Gastroesophageal sphincter (tissue), 4 donors: ENCODE measurements at regions not wholly inside any gene's neighbourhood (a gene's known extent, or its start where the extent isn't known, plus 50 kb on each side); places are given as distances from the start of the nearest gene placed in this dataset.

Source experiments
- ATAC-seq: fragments of 150-250 bp; one replicate; pipeline ENCODE4 v1.9.1; 2016; ENCODE audit warnings: mild to moderate bottlenecking, moderate library complexity
- H3K27ac ChIP-seq, 4 donors: fragments of 200-600 bp; sonication (generic) in 3 of 4; 1 replicate in 3 of 4; 2 replicates in 1 of 4; pipeline ENCODE4 v1.5.1; 2016 to 2019
- H3K27me3 ChIP-seq: fragments of 200-600 bp; sonication (generic); one replicate; pipeline ENCODE4 v1.5.1; 2019
- H3K36me3 ChIP-seq, 2 donors: fragments of 200-600 bp; sonication (generic); one replicate each; pipeline ENCODE4 v1.5.1; 2019; ENCODE audit warnings: control low read depth in 1 of 2
- H3K4me1 ChIP-seq, 3 donors: fragments of 200-600 bp; sonication (generic); 1 replicate in 2 of 3; 2 replicates in 1 of 3; pipeline ENCODE4 v1.5.1; 2016 to 2019; ENCODE audit warnings: control low read depth in 2 of 3
- H3K4me3 ChIP-seq, 2 donors: fragments of 200-600 bp; sonication (generic); one replicate each; pipeline ENCODE4 v1.5.1; 2019; ENCODE audit warnings: mild to moderate bottlenecking in 1 of 2, moderate library complexity in 1 of 2
- H3K9me3 ChIP-seq, 3 donors: fragments of 200-600 bp; sonication (generic); one replicate each; pipeline ENCODE4 v1.5.1; 2017 to 2019; ENCODE audit warnings: control low read depth in 2 of 3
- EP300 ChIP-seq: sonication (generic); formaldehyde crosslinking; IDR thresholded peaks from one replicate; pipeline ENCODE4 v1.6.1; 2017; ENCODE audit warnings: antibody characterized with exemption, mild to moderate bottlenecking
- POLR2A ChIP-seq, 2 donors: fragments of 450-650 bp; IDR thresholded peaks; one replicate each; pipeline ENCODE4 v1.6.1; 2017; ENCODE audit warnings: antibody characterized with exemption in 2 of 2, mild to moderate bottlenecking in 2 of 2, moderate library complexity in 1 of 2
- POLR2AphosphoS5 ChIP-seq: sonication (generic); formaldehyde crosslinking; IDR thresholded peaks from one replicate; pipeline ENCODE4 v1.6.1; 2017; ENCODE audit warnings: antibody characterized with exemption
- WGBS, 2 donors: methylation state at CpG; one replicate each; pipeline ENCODE4 v1.1.5; 2018; ENCODE audit warnings: low coverage in 1 of 2; 5-methylcytosine and 5-hydroxymethylcytosine counted together
- TF ChIP-seq, protein P1 (sequence below), 4 experiments: fragments of 200-600 bp in 2 of 4; fragments of 450-650 bp in 2 of 4; sonication (generic) in 1 of 4; IDR thresholded peaks; one replicate each; pipeline ENCODE4 v1.5.1; 2017 to 2019; ENCODE audit warnings: antibody characterized with exemption in 4 of 4, mild to moderate bottlenecking in 2 of 4, moderate library complexity in 2 of 4

- ATAC-seq, result no peak
Observed at GRCh38 chr2:195472501-195473234, 184.4 kb upstream of the SLC39A10 start.

GRCh38 chr2:195471807-195472206 is 185.2 kb upstream of the SLC39A10 start:
- WGBS, 2 donors, result 71 to 76% methylated on average over 3 to 4 of the region's 4 CpGs
- no peak for ATAC-seq
- TF ChIP-seq POLR2AphosphoS5, result no peak
- no peak for TF ChIP-seq EP300
- TF ChIP-seq, protein P1, sequence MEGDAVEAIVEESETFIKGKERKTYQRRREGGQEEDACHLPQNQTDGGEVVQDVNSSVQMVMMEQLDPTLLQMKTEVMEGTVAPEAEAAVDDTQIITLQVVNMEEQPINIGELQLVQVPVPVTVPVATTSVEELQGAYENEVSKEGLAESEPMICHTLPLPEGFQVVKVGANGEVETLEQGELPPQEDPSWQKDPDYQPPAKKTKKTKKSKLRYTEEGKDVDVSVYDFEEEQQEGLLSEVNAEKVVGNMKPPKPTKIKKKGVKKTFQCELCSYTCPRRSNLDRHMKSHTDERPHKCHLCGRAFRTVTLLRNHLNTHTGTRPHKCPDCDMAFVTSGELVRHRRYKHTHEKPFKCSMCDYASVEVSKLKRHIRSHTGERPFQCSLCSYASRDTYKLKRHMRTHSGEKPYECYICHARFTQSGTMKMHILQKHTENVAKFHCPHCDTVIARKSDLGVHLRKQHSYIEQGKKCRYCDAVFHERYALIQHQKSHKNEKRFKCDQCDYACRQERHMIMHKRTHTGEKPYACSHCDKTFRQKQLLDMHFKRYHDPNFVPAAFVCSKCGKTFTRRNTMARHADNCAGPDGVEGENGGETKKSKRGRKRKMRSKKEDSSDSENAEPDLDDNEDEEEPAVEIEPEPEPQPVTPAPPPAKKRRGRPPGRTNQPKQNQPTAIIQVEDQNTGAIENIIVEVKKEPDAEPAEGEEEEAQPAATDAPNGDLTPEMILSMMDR (IDR thresholded peaks at IDR 0.05), result no peak
- TF ChIP-seq POLR2A (IDR thresholded peaks at IDR 0.05), result no peak

More at GRCh38 chr2:195472501-195473234, 184.4 kb upstream of the SLC39A10 start:
- Histone ChIP-seq H3K27ac (no peak overlapping the region), H3K4me3 (no peak overlapping the region), H3K27me3 (no peaks in the 10 kb centered on the region), H3K4me1 (no peaks in the 10 kb centered on the region), H3K36me3 (no peaks in the 10 kb centered on the region), H3K9me3 (peaks cover 0 to under 1% (median 0%) of the 10 kb centered on the region in 3 donors)
- TF ChIP-seq EP300 (no peak), POLR2AphosphoS5 (no peak), POLR2A (IDR thresholded peaks at IDR 0.05) (no peak)
- TF ChIP-seq, protein P1 (IDR thresholded peaks at IDR 0.05), result no peak
- WGBS, 2 donors, result 62 to 85% methylated on average over 3 of the region's 3 CpGs

GRCh38 chr2:195471163-195471562 is 185.9 kb upstream of the SLC39A10 start:
- H3K4me3 ChIP-seq, result no peak overlapping the region
- 65 to 76% methylated on average over 2 of the region's 2 CpGs for WGBS, 2 donors

More at GRCh38 chr2:195471807-195472206, 185.2 kb upstream of the SLC39A10 start:
- H3K36me3 ChIP-seq, result no peaks in the 10 kb centered on the region
- no peak overlapping the region for H3K4me3 ChIP-seq
- H3K27me3 ChIP-seq, result no peaks in the 10 kb centered on the region
- no peak overlapping the region for H3K27ac ChIP-seq
- H3K4me1 ChIP-seq, result no peaks in the 10 kb centered on the region
- H3K9me3 ChIP-seq, result peaks cover 0 to 9% (median 0%) of the 10 kb centered on the region in 3 donors

GRCh38 chr2:195470622-195471021 is 186.4 kb upstream of the SLC39A10 start:
- no peak for ATAC-seq
- H3K4me1 ChIP-seq, result no peaks in the 10 kb centered on the region
- peaks cover 0 to 15% (median 0%) of the 10 kb centered on the region in 3 donors for H3K9me3 ChIP-seq
- TF ChIP-seq POLR2AphosphoS5 (no peak), POLR2A (IDR thresholded peaks at IDR 0.05) (no peak)
- TF ChIP-seq, protein P1 (IDR thresholded peaks at IDR 0.05), result no peak
- H3K27ac ChIP-seq, result no peak overlapping the region
- H3K27me3 ChIP-seq, result no peaks in the 10 kb centered on the region
- no peaks in the 10 kb centered on the region for H3K36me3 ChIP-seq
- no peak overlapping the region for H3K4me3 ChIP-seq

More at GRCh38 chr2:195471163-195471562, 185.9 kb upstream of the SLC39A10 start:
- H3K9me3 ChIP-seq, result peaks cover 0 to 15% (median 0%) of the 10 kb centered on the region in 3 donors
- no peaks in the 10 kb centered on the region for H3K27me3 ChIP-seq
- TF ChIP-seq EP300 (no peak), POLR2A (IDR thresholded peaks at IDR 0.05) (no peak), POLR2AphosphoS5 (no peak)
- TF ChIP-seq, protein P1 (IDR thresholded peaks at IDR 0.05), result no peak
- ATAC-seq, result no peak
- no peaks in the 10 kb centered on the region for H3K4me1 ChIP-seq
- H3K36me3 ChIP-seq, result no peaks in the 10 kb centered on the region
- H3K27ac ChIP-seq, result no peak overlapping the region

DNA sequence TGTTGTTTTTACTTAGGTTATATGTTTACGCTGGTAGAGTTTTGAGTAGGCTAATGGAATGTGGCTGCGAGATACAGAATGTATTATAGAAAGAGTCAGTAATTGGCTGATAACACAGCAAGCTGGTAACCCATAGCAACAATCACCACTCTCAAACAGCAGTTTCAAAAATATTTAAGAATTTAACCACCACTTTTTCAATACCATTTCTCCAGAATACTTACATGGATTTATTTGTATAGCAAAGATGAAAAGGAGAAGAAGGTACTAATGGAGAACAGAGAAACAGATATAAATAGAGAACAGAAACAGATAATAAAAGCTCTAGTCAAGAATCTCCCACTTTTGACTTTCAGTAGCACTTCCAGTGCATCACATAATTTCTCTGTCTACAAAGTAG is 188.3 kb upstream of the SLC39A10 start:
- Histone ChIP-seq H3K36me3 (no peaks in the 10 kb centered on the region), H3K9me3 (peaks cover 0 to 15% (median 0%) of the 10 kb centered on the region in 3 donors), H3K27ac (no peak overlapping the region), H3K4me1 (no peaks in the 10 kb centered on the region), H3K27me3 (no peaks in the 10 kb centered on the region), H3K4me3 (no peak overlapping the region)
- no peak for ATAC-seq
- WGBS, 2 donors, result 43 to 89% methylated on average over 2 of the region's 2 CpGs
- TF ChIP-seq EP300, result no peak
- TF ChIP-seq POLR2A (IDR thresholded peaks at IDR 0.05), result no peak
- TF ChIP-seq, protein P1 (IDR thresholded peaks at IDR 0.05), result no peak
- TF ChIP-seq POLR2AphosphoS5, result no peak
